Fibroblast of lung (primary cell): ENCODE measurements at regions not wholly inside any gene's neighbourhood (a gene's known extent, or its start where the extent isn't known, plus 50 kb on each side); places are given as distances from the start of the nearest gene placed in this dataset.

Experiments
- DNase-seq, 2 donors: peaks; one replicate each; pipeline versions ENCODE4 v3.0.0 to v3.0.0-alpha.2; 2010; ENCODE audit warnings: low read depth in 2 of 2
- H2AFZ ChIP-seq: 2 replicates; pipeline ENCODE4 v1.5.1; 2012; ENCODE audit warnings: low read length, control low read depth, inconsistent platforms
- H3K27ac ChIP-seq: 2 replicates; pipeline ENCODE4 v1.5.1; 2011; ENCODE audit warnings: low read length, control low read depth; ENCODE audit not compliant: insufficient read depth
- H3K27me3 ChIP-seq: 2 replicates; pipeline ENCODE4 v1.5.1; 2011; ENCODE audit warnings: mild to moderate bottlenecking, low read length; ENCODE audit not compliant: control insufficient read depth, insufficient read depth
- H3K36me3 ChIP-seq: 2 replicates; pipeline ENCODE4 v1.5.1; 2011; ENCODE audit warnings: low read length; ENCODE audit not compliant: control insufficient read depth, insufficient read depth
- H3K4me1 ChIP-seq: 2 replicates; pipeline ENCODE4 v1.5.1; 2011; ENCODE audit warnings: low read length; ENCODE audit not compliant: control insufficient read depth, insufficient read depth; ENCODE audit errors: extremely low read depth
- H3K4me2 ChIP-seq: 2 replicates; pipeline ENCODE4 v1.5.1; 2011; ENCODE audit warnings: low read length, control low read depth; ENCODE audit not compliant: insufficient read depth; ENCODE audit errors: extremely low read depth
- H3K4me3 ChIP-seq, 4 experiments: fragments of 200-600 bp in 1 of 4; sonication (generic) in 1 of 4; replicated peaks in 1 of 4; 2 replicates each; pipeline ENCODE4 v1.5.1; 2011 to 2016; ENCODE audit warnings: low read length in 4 of 4, low read depth in 3 of 4, mild to moderate bottlenecking in 3 of 4, control low read depth in 2 of 4, inconsistent platforms in 1 of 4, mixed read lengths in 1 of 4; ENCODE audit not compliant: insufficient read depth in 1 of 4; ENCODE audit errors: control extremely low read depth in 1 of 4
- H3K79me2 ChIP-seq: 2 replicates; pipeline ENCODE4 v1.5.1; 2012; ENCODE audit warnings: mild to moderate bottlenecking, low read length, inconsistent platforms; ENCODE audit not compliant: control insufficient read depth, insufficient read depth
- H3K9ac ChIP-seq: 2 replicates; pipeline ENCODE4 v1.5.1; 2011; ENCODE audit warnings: mild to moderate bottlenecking, low read length, control low read depth; ENCODE audit not compliant: insufficient read depth
- H3K9me3 ChIP-seq: 2 replicates; pipeline ENCODE4 v1.5.1; 2012; ENCODE audit warnings: low read depth, low read length; ENCODE audit not compliant: control insufficient read depth, insufficient read depth
- H4K20me1 ChIP-seq: 2 replicates; pipeline ENCODE4 v1.5.1; 2011; ENCODE audit warnings: low read length; ENCODE audit not compliant: control insufficient read depth, insufficient read depth; ENCODE audit errors: extremely low read depth
- EZH2 ChIP-seq: IDR thresholded peaks from 2 replicates; pipeline ENCODE4 v1.5.1; 2012; ENCODE audit warnings: low read length, control low read depth, mild to moderate bottlenecking; ENCODE audit errors: missing control alignments
- TF ChIP-seq, protein P1 (sequence below), 2 donors: IDR thresholded peaks in 1 of 2; conservative IDR thresholded peaks in 1 of 2; 1 replicate in 1 of 2; 2 replicates in 1 of 2; pipeline ENCODE4 v1.5.1; 2011 to 2012; ENCODE audit warnings: low read length in 2 of 2, control low read depth in 1 of 2, inconsistent platforms in 1 of 2, low read depth in 1 of 2, mild to moderate bottlenecking in 1 of 2

DNA sequence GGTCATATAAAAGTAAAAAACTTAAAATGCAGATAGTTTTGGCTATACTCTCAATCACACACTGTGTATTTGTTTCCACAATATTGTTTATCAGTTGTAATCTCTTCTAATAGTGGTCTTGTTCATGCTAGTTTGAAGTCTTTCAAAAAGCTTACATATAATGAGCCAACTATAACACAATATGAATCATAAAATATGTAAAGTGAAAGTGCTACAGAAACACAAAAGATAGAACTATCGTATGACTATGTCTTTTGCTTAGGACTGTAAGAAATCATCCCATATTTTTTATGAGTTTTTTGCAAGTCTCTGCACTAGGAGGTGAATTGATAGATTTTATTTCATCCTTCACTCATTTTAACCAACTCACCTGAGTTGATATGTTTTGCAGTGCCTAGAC is 136.0 kb downstream of the MMUT start:
- Histone ChIP-seq H3K27ac (no peak overlapping the region), H3K36me3 (no peaks in the 10 kb centered on the region), H3K4me1 (no peaks in the 10 kb centered on the region), H3K9me3 (no peaks in the 10 kb centered on the region), H3K27me3 (no peaks in the 10 kb centered on the region), H2AFZ (peak overlapping the region; percentile 55), H4K20me1 (no peaks in the 10 kb centered on the region), H3K4me3 (peak overlapping the region in 2 of 4 experiments; percentile 3 to 4), H3K9ac (no peak overlapping the region), H3K4me2 (peak overlapping the region; percentile 21), H3K79me2 (no peaks in the 10 kb centered on the region)
- TF ChIP-seq EZH2: no peak
- TF ChIP-seq, protein P1, sequence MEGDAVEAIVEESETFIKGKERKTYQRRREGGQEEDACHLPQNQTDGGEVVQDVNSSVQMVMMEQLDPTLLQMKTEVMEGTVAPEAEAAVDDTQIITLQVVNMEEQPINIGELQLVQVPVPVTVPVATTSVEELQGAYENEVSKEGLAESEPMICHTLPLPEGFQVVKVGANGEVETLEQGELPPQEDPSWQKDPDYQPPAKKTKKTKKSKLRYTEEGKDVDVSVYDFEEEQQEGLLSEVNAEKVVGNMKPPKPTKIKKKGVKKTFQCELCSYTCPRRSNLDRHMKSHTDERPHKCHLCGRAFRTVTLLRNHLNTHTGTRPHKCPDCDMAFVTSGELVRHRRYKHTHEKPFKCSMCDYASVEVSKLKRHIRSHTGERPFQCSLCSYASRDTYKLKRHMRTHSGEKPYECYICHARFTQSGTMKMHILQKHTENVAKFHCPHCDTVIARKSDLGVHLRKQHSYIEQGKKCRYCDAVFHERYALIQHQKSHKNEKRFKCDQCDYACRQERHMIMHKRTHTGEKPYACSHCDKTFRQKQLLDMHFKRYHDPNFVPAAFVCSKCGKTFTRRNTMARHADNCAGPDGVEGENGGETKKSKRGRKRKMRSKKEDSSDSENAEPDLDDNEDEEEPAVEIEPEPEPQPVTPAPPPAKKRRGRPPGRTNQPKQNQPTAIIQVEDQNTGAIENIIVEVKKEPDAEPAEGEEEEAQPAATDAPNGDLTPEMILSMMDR (conservative IDR thresholded peaks at IDR 0.05 in 1 of 2, IDR thresholded peaks at IDR 0.05 in 1 of 2; ENCODE audit: low read depth in 1 of 2, low read length in 2 of 2): no peak
- peak; percentile 9 to 15 for DNase-seq

DNA sequence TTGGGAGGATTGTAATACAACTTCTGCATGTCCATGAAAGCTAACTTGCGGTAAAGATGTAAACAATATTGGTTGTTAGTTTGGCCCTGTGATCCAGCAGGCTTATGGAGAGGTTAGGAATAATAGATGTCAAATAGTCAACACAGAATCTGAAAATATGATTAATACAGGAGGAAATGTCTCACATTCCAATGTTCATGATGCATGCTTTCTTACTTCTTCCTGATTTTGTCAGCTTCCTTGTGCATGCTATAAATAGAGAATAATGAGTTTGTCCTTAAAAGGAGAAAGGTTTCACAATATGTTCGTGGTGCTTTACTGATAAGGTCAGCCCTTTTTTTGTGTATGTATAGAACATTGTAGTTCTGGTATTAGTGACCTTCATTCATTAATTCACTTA is 136.7 kb downstream of the MMUT start:
- no peaks in the 10 kb centered on the region for H3K27me3 ChIP-seq
- H3K36me3 ChIP-seq: no peaks in the 10 kb centered on the region
- no peak overlapping the region for H3K9ac ChIP-seq
- H3K4me2 ChIP-seq: no peak overlapping the region
- no peaks in the 10 kb centered on the region for H3K79me2 ChIP-seq
- no peak overlapping the region for H3K4me3 ChIP-seq
- no peaks in the 10 kb centered on the region for H3K9me3 ChIP-seq
- no peaks in the 10 kb centered on the region for H3K4me1 ChIP-seq
- no peak for TF ChIP-seq EZH2
- TF ChIP-seq, protein P1 (conservative IDR thresholded peaks at IDR 0.05 in 1 of 2, IDR thresholded peaks at IDR 0.05 in 1 of 2; ENCODE audit: low read depth in 1 of 2, low read length in 2 of 2): no peak
- H3K27ac ChIP-seq: no peak overlapping the region
- peak overlapping the region; percentile 9 for H2AFZ ChIP-seq
- DNase-seq: peak; percentile 35 to 78
- no peaks in the 10 kb centered on the region for H4K20me1 ChIP-seq

DNA sequence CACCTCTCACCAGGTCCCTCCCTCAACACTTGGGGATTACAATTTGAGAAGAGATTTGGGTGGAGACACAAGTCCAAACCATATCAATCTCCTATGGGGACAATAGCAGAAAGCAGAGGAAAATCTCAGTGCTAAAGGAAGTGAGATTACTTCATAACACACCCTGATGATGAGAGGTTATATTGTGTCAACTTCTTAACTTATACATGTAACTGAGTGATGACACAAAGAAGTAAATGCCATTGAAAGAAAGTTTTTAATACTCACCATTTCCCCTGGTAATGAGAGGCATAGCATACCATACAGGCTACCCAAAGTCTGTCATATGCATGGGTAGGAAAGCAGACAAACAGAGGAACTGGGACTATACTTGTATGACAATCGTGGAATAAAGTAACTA is 137.2 kb downstream of the MMUT start:
- Histone ChIP-seq H2AFZ (peak overlapping the region; percentile 9), H3K4me1 (no peaks in the 10 kb centered on the region), H3K9ac (no peak overlapping the region), H4K20me1 (no peaks in the 10 kb centered on the region), H3K27ac (no peak overlapping the region), H3K4me2 (no peak overlapping the region), H3K4me3 (no peak overlapping the region), H3K9me3 (no peaks in the 10 kb centered on the region), H3K27me3 (no peaks in the 10 kb centered on the region), H3K36me3 (no peaks in the 10 kb centered on the region), H3K79me2 (no peaks in the 10 kb centered on the region)
- peak in 1 of 2 donors; percentile 4 for DNase-seq
- TF ChIP-seq, protein P1 (conservative IDR thresholded peaks at IDR 0.05 in 1 of 2, IDR thresholded peaks at IDR 0.05 in 1 of 2; ENCODE audit: low read depth in 1 of 2, low read length in 2 of 2): no peak
- TF ChIP-seq EZH2: no peak
